ENCODE measurements at regions not wholly inside any gene's neighbourhood (a gene's known extent, or its start where the extent isn't known, plus 50 kb on each side); places are given as distances from the start of the nearest gene placed in this dataset.

- TF ChIP-seq ZNF274 (IDR thresholded peaks at IDR 0.05; ENCODE audit: low read depth, low read length) (no peak), YY1 (IDR thresholded peaks at IDR 0.05; ENCODE audit: insufficient read depth, insufficient read length) (no peak), SUZ12 (IDR thresholded peaks at IDR 0.05; ENCODE audit: extremely low read depth, insufficient read depth, insufficient read length) (no peak)
These were observed 162.6 kb upstream of the CYRIA start for GRCh38 chr2:16828044-16828827.

Data from NT2/D1 (cell line).